ENCODE measurements at regions not wholly inside any gene's neighbourhood (a gene's known extent, or its start where the extent isn't known, plus 50 kb on each side); places are given as distances from the start of the nearest gene placed in this dataset.
"Not testable (repeated sequence)": the region's sequence is repeated elsewhere in the genome, so short reads cannot be mapped to it uniquely, and the experiment has no call there.

DNA sequence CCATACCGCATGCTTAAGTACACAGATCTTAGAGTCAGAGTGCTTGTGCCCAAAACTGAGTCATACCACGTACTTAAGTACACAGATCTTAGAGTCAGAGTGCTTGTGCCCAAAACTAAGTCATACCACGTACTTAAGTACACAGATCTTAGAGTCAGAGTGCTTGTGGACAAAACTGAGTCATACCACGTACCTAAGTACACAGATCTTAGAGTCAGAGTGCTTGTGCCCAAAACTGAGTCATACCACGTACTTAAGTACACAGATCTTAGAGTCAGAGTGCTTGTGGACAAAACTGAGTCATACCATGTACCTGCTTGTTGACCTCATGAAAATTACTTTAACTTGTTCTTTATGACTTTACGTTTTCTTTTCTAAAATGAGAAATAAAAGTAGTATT is 233.7 kb upstream of the NETO1 start:
- TF ChIP-seq, protein P1, sequence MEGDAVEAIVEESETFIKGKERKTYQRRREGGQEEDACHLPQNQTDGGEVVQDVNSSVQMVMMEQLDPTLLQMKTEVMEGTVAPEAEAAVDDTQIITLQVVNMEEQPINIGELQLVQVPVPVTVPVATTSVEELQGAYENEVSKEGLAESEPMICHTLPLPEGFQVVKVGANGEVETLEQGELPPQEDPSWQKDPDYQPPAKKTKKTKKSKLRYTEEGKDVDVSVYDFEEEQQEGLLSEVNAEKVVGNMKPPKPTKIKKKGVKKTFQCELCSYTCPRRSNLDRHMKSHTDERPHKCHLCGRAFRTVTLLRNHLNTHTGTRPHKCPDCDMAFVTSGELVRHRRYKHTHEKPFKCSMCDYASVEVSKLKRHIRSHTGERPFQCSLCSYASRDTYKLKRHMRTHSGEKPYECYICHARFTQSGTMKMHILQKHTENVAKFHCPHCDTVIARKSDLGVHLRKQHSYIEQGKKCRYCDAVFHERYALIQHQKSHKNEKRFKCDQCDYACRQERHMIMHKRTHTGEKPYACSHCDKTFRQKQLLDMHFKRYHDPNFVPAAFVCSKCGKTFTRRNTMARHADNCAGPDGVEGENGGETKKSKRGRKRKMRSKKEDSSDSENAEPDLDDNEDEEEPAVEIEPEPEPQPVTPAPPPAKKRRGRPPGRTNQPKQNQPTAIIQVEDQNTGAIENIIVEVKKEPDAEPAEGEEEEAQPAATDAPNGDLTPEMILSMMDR (IDR thresholded peaks at IDR 0.05): not testable (repeated sequence)
- not testable (repeated sequence) for TF ChIP-seq POLR2AphosphoS5, EP300, POLR2A (IDR thresholded peaks at IDR 0.05)

Measured in gastroesophageal sphincter (tissue), 3 donors.